ENCODE measurements at regions not wholly inside any gene's neighbourhood (a gene's known extent, or its start where the extent isn't known, plus 50 kb on each side); places are given as distances from the start of the nearest gene placed in this dataset.

GRCh38 chr3:72529081-72529480, 319.2 kb downstream of the SHQ1 start:
- no peaks in the 10 kb centered on the region for H3K4me1 ChIP-seq
- ChIA-PET CTCF (no interaction called here), POLR2A (no interaction called here)
- no peak overlapping the region for H3K4me2 ChIP-seq
- H3K4me3 ChIP-seq: no peak overlapping the region
- 26% methylated on average over 4 of the region's 4 CpGs for WGBS (ENCODE audit: missing lambda C conversion rate)
- no peak for ATAC-seq
- H3K9me3 ChIP-seq: no peaks in the 10 kb centered on the region
- no peak overlapping the region for H3K27ac ChIP-seq
- DNase-seq (ENCODE audit: low read depth in 1 of 2, low spot score in 1 of 2): no peak
- TF ChIP-seq CEBPB (IDR thresholded peaks at IDR 0.05) (no peak), POLR2AphosphoS2 (conservative IDR thresholded peaks at IDR 0.05; ENCODE audit: low read length) (no peak), CHD4 (IDR thresholded peaks at IDR 0.05; ENCODE audit: borderline replicate concordance) (no peak), PBX3 (IDR thresholded peaks at IDR 0.05) (no peak), TP53 (CRISPR knock-in tag; IDR thresholded peaks at IDR 0.05) (no peak), HOXB13 (CRISPR knock-in tag; IDR thresholded peaks at IDR 0.05; ENCODE audit: low read depth) (no peak), ZFP36 (IDR thresholded peaks at IDR 0.05; ENCODE audit: borderline replicate concordance, partially characterized antibody) (no peak), MAFK (IDR thresholded peaks at IDR 0.05; ENCODE audit: partially characterized antibody) (no peak), FOSL2 (IDR thresholded peaks at IDR 0.05) (no peak), FOSL2 (CRISPR knock-in tag; IDR thresholded peaks at IDR 0.05) (no peak), REST (IDR thresholded peaks at IDR 0.05) (no peak), KDM1A (IDR thresholded peaks at IDR 0.05; ENCODE audit: low read depth) (no peak), NFE2L2 (conservative IDR thresholded peaks at IDR 0.05; ENCODE audit: low read length) (no peak), HOXB5 (CRISPR knock-in tag; IDR thresholded peaks at IDR 0.05) (no peak), BCL3 (IDR thresholded peaks at IDR 0.05) (no peak)
- FAIRE-seq: no peak

- WGBS (ENCODE audit: missing lambda C conversion rate): 48% methylated on average over 8 of the region's 9 CpGs
- DNase-seq (ENCODE audit: low read depth in 1 of 2, low spot score in 1 of 2) (no peak), ATAC-seq (no peak)
These were observed 324.7 kb downstream of the SHQ1 start for GRCh38 chr3:72523429-72524151.

More at GRCh38 chr3:72523429-72524151, 324.7 kb downstream of the SHQ1 start:
- ChIA-PET CTCF (interaction anchor here (1.0 to 1.1 kb wide), 2 partner anchors 13 to 568 kb away, joined by 3 to 4 read pairs; no protein-coding TSS in a partner anchor), POLR2A (no interaction called here)
- H3K4me3 ChIP-seq: no peak overlapping the region
- peak; percentile 13 for FAIRE-seq
- no peak overlapping the region for H3K4me2 ChIP-seq
- TF ChIP-seq KDM5A (IDR thresholded peaks at IDR 0.05) (no peak), HEYL (CRISPR knock-in tag; IDR thresholded peaks at IDR 0.05) (no peak), CHD2 (IDR thresholded peaks at IDR 0.05; ENCODE audit: low read length, partially characterized antibody) (no peak), ESRRA (IDR thresholded peaks at IDR 0.05; ENCODE audit: borderline replicate concordance, low read length) (no peak), MYC (IDR thresholded peaks at IDR 0.05; ENCODE audit: borderline replicate concordance, low read length) (no peak), HES2 (IDR thresholded peaks at IDR 0.05) (no peak), EHF (CRISPR knock-in tag; IDR thresholded peaks at IDR 0.05) (no peak), SMC3 (IDR thresholded peaks at IDR 0.05) (no peak), HOXA7 (CRISPR knock-in tag; IDR thresholded peaks at IDR 0.05) (no peak), HMGXB4 (CRISPR knock-in tag; IDR thresholded peaks at IDR 0.05; ENCODE audit: borderline replicate concordance) (no peak), RFX5 (IDR thresholded peaks at IDR 0.05) (no peak), ZSCAN20 (CRISPR knock-in tag; IDR thresholded peaks at IDR 0.05) (no peak), ZNF302 (CRISPR knock-in tag; IDR thresholded peaks at IDR 0.05) (no peak), ZFP36 (IDR thresholded peaks at IDR 0.05; ENCODE audit: borderline replicate concordance, partially characterized antibody) (no peak), HOXB5 (CRISPR knock-in tag; IDR thresholded peaks at IDR 0.05) (no peak), CBX8 (IDR thresholded peaks at IDR 0.05) (no peak), CBX2 (IDR thresholded peaks at IDR 0.05; ENCODE audit: borderline replicate concordance, low read depth) (no peak), EP300 (IDR thresholded peaks at IDR 0.05) (no peak), RNF2 (IDR thresholded peaks at IDR 0.05; ENCODE audit: borderline replicate concordance, low read depth) (no peak)
- no peaks in the 10 kb centered on the region for H3K9me3 ChIP-seq
- no peak overlapping the region for H3K27ac ChIP-seq
- H3K4me1 ChIP-seq: peaks cover 9% of the 10 kb centered on the region; the same call in 2 of the 3 replicates
